ENCODE measurements at regions not wholly inside any gene's neighbourhood (a gene's known extent, or its start where the extent isn't known, plus 50 kb on each side); places are given as distances from the start of the nearest gene placed in this dataset.

GRCh38 chr20:57869951-57870315 lies 160.1 kb upstream of the PMEPA1 start:
- no peak for TF ChIP-seq POLR2A (IDR thresholded peaks at IDR 0.05; ENCODE audit: low read depth, low read length)
- no peak for TF ChIP-seq POLR2AphosphoS5 (IDR thresholded peaks at IDR 0.05; ENCODE audit: low read depth, low read length)
- TF ChIP-seq TAF1 (IDR thresholded peaks at IDR 0.05; ENCODE audit: low read depth, low read length), result no peak
- TF ChIP-seq POU2F2 (IDR thresholded peaks at IDR 0.05; ENCODE audit: low read depth, low read length), result no peak

Measured in GM12891 (cell line).